ENCODE measurements at regions not wholly inside any gene's neighbourhood (a gene's known extent, or its start where the extent isn't known, plus 50 kb on each side); places are given as distances from the start of the nearest gene placed in this dataset.
"Not testable (repeated sequence)": the region's sequence is repeated elsewhere in the genome, so short reads cannot be mapped to it uniquely, and the experiment has no call there.

DNA sequence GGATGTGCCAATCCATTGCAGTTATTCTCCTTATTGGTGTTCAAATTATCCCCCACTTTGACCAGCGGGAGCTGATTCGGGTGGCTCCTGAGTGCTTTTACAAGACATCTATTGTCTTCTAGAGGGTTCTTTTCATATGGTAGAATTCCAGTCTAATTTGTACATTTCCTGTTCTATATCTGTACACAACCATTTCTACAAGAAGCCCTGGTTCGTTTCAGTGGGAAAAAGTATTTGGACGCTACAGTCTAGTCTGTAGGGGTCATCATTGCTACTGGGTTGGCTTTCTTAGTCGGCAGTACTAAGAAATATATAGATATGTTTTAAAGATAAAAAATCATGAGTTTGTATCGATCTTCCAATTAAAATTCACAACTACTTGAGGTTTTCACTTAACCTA is 262.6 kb downstream of the MAP2K6 start:
- DNase-seq (no peak), ATAC-seq (no peak)
- Histone ChIP-seq H3K27ac (no peak overlapping the region), H3K36me3 (no peaks in the 10 kb centered on the region), H3K4me1 (no peaks in the 10 kb centered on the region), H3K9me3 (no peaks in the 10 kb centered on the region), H3K27me3 (no peaks in the 10 kb centered on the region), H3K4me3 (no peak overlapping the region)
- TF ChIP-seq, protein P1, sequence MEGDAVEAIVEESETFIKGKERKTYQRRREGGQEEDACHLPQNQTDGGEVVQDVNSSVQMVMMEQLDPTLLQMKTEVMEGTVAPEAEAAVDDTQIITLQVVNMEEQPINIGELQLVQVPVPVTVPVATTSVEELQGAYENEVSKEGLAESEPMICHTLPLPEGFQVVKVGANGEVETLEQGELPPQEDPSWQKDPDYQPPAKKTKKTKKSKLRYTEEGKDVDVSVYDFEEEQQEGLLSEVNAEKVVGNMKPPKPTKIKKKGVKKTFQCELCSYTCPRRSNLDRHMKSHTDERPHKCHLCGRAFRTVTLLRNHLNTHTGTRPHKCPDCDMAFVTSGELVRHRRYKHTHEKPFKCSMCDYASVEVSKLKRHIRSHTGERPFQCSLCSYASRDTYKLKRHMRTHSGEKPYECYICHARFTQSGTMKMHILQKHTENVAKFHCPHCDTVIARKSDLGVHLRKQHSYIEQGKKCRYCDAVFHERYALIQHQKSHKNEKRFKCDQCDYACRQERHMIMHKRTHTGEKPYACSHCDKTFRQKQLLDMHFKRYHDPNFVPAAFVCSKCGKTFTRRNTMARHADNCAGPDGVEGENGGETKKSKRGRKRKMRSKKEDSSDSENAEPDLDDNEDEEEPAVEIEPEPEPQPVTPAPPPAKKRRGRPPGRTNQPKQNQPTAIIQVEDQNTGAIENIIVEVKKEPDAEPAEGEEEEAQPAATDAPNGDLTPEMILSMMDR (IDR thresholded peaks at IDR 0.05): no peak
- intact Hi-C loops (cut with DNase I): no loop called here

DNA sequence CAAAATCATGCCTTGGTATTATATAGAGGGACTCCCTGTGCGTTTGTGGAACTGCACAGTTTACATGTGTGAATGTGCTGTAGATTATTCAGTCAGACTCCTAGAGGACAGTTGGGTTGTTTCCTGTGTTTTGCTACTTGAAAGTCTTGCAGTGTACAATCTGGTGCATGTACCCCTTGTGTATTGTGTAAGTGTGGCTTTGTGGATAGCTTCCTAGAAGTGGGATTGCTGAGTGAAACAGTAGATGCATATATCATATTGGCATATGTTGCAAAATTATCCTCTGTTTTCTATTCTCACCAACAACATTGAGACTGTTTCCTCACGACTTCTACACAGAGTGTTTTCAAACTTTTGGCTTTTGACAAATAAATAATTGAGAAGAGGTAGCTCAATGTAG is 263.7 kb downstream of the MAP2K6 start:
- H3K36me3 ChIP-seq: no peaks in the 10 kb centered on the region
- ATAC-seq (no peak), DNase-seq (no peak)
- no peaks in the 10 kb centered on the region for H3K27me3 ChIP-seq
- no peaks in the 10 kb centered on the region for H3K9me3 ChIP-seq
- H3K4me1 ChIP-seq: no peaks in the 10 kb centered on the region
- intact Hi-C loops (cut with DNase I): no loop called here
- TF ChIP-seq, protein P1 (IDR thresholded peaks at IDR 0.05): no peak
- H3K27ac ChIP-seq: no peak overlapping the region
- no peak overlapping the region for H3K4me3 ChIP-seq

DNA sequence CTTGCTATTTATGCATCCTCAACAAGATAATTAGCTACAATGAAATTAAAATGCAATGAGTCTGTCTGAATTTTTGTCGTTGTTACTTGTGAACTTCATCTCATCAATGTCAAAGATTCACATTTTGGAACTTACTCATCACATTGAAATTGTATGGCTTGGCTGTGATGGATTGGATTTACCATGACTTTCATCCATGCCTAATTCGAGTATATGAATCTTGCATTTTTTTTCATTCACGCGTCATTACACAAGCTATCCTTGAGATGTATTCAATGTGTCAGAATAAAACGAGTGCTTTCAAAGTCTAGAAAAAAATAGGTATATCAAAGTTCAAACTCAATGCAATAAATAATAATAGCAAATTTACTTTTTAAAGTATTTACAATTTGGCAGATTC is 265.3 kb downstream of the MAP2K6 start:
- ATAC-seq: no peak
- intact Hi-C loops (cut with DNase I): no loop called here

DNA sequence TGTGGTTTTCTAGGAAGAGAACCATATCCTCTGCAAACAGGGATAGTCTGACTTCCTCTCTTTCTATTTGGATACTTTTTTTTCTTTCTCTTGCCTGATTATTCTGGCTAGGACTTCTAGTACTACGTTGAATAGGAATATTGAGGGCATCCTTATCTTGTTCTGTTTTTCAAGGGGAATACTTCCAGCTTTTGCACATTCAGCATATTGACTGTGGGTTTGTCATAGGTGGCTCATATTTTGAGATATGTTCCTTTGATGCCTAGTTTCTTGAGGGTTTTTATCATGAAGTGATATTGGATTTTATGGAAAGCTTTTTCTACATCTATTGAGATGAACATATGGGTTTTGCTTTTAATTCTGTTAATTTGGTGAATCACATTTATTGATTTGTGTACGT is 269.8 kb downstream of the MAP2K6 start:
- H3K36me3 ChIP-seq: no peaks in the 10 kb centered on the region
- no peaks in the 10 kb centered on the region for H3K4me1 ChIP-seq
- TF ChIP-seq, protein P1 (IDR thresholded peaks at IDR 0.05): no peak
- DNase-seq (no peak), ATAC-seq (no peak)
- H3K9me3 ChIP-seq: no peaks in the 10 kb centered on the region
- H3K27ac ChIP-seq: no peak overlapping the region
- H3K27me3 ChIP-seq: no peaks in the 10 kb centered on the region
- H3K4me3 ChIP-seq: no peak overlapping the region
- intact Hi-C loops (cut with DNase I): no loop called here

More for the DNA sequence above, 265.3 kb downstream of the MAP2K6 start:
- no peak for DNase-seq
- H3K4me3 ChIP-seq: no peak overlapping the region
- H3K4me1 ChIP-seq: no peaks in the 10 kb centered on the region
- no peaks in the 10 kb centered on the region for H3K27me3 ChIP-seq
- H3K36me3 ChIP-seq: no peaks in the 10 kb centered on the region
- no peaks in the 10 kb centered on the region for H3K9me3 ChIP-seq
- TF ChIP-seq, protein P1 (IDR thresholded peaks at IDR 0.05): no peak
- no peak overlapping the region for H3K27ac ChIP-seq

DNA sequence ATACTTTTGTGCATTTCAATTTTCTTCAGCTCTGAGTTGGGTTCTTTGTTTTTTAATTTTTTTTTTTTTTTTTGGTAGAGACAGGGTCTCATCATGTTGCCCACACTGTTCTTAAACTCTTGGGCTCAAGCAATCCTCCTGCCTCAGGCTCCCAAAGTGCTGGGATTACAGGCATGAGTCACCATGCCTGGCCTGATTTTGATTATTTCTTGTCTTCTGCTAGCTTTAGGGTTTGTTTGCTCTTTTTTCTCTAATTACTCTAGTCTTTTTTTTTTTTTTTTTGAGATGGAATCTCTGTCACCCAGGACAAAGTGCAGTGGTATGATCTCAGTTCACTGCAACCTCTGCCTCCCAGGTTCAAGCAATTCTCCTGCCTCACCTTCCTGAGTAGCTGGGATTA is 270.7 kb downstream of the MAP2K6 start:
- H3K4me3 ChIP-seq; H3K9me3 ChIP-seq; intact Hi-C loops (cut with DNase I); H3K27ac ChIP-seq; DNase-seq; H3K36me3 ChIP-seq; H3K27me3 ChIP-seq; H3K4me1 ChIP-seq; ATAC-seq: not testable (repeated sequence)

DNA sequence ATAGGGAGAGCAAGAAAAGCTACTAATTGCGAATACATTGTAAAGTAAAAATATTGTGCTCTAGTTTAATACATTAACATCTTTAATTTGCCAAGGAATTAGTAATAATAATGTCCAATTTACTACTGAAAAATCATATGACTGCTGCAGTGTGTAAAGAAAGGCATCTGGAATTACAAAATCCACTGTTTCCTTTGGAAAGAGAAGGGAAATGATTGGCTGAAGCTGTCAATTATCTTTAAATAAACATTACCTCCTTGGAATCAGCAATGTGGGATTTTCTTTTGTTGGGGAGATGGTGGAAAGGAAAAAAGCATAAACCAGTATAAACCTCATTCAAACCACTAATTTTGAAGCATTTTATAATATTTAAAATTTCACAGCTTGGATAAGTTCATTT is 276.0 kb downstream of the MAP2K6 start:
- no peak overlapping the region for H3K4me3 ChIP-seq
- no peak for ATAC-seq
- H3K4me1 ChIP-seq: no peaks in the 10 kb centered on the region
- no peaks in the 10 kb centered on the region for H3K9me3 ChIP-seq
- H3K27ac ChIP-seq: no peak overlapping the region
- no peaks in the 10 kb centered on the region for H3K27me3 ChIP-seq
- intact Hi-C loops (cut with DNase I): no loop called here
- no peaks in the 10 kb centered on the region for H3K36me3 ChIP-seq
- TF ChIP-seq, protein P1 (IDR thresholded peaks at IDR 0.05): no peak
- no peak for DNase-seq

Data from upper lobe of right lung (tissue), 1 donor.